PFSK-1 (cell line): ENCODE measurements at regions not wholly inside any gene's neighbourhood (a gene's known extent, or its start where the extent isn't known, plus 50 kb on each side); places are given as distances from the start of the nearest gene placed in this dataset.

Source experiments
- FOXP2 ChIP-seq: optimal IDR thresholded peaks from 2 replicates; pipeline ENCODE3; 2011; ENCODE audit warnings: borderline replicate concordance, control low read depth, inconsistent platforms; ENCODE audit not compliant: insufficient read depth; ENCODE audit errors: extremely low read length, extremely low read depth
- POLR2AphosphoS5 ChIP-seq: IDR thresholded peaks from 2 replicates; pipeline ENCODE4 v1.6.1; 2012; ENCODE audit warnings: low read depth, mild to moderate bottlenecking, control low read depth, low read length, moderate library complexity
- SIN3A ChIP-seq: IDR thresholded peaks from 2 replicates; pipeline ENCODE4 v1.6.1; 2012; ENCODE audit warnings: mild to moderate bottlenecking, low read length, moderate library complexity, borderline replicate concordance; ENCODE audit not compliant: insufficient read depth
- TAF1 ChIP-seq: IDR thresholded peaks from 2 replicates; pipeline ENCODE4 v1.6.1; 2012; ENCODE audit warnings: low read length, control low read depth, borderline replicate concordance; ENCODE audit not compliant: insufficient read depth
- TF ChIP-seq, protein P1 (sequence below), 2 experiments: IDR thresholded peaks; 2 replicates each; pipeline versions ENCODE4 v1.6.1 to v1.8.0; 2011 to 2012; ENCODE audit warnings: low read depth in 2 of 2, low read length in 2 of 2, control low read depth in 1 of 2, inconsistent platforms in 1 of 2, mild to moderate bottlenecking in 1 of 2, moderate library complexity in 1 of 2; ENCODE audit not compliant: insufficient read depth in 1 of 2

DNA sequence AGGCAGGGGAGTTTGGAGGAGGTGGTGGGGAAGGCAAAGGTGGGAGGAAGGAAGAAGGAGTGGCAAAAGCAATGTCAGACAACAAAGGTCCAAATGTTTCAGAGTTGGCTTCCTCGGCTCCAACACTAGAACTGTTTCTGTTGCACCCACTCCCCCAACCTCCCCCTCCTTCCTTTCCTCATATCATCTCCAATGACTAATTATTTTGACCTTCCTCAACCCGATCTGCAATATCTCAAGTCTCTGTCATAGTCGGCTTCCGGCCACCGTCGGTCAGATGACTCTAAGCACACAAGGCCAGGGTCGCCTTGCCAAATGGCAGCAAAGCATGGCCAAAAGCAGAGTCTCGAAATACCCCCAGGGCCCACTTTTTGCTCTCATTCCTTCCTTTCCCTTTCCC lies 637.0 kb upstream of the TBX3 start:
- TF ChIP-seq, protein P1, sequence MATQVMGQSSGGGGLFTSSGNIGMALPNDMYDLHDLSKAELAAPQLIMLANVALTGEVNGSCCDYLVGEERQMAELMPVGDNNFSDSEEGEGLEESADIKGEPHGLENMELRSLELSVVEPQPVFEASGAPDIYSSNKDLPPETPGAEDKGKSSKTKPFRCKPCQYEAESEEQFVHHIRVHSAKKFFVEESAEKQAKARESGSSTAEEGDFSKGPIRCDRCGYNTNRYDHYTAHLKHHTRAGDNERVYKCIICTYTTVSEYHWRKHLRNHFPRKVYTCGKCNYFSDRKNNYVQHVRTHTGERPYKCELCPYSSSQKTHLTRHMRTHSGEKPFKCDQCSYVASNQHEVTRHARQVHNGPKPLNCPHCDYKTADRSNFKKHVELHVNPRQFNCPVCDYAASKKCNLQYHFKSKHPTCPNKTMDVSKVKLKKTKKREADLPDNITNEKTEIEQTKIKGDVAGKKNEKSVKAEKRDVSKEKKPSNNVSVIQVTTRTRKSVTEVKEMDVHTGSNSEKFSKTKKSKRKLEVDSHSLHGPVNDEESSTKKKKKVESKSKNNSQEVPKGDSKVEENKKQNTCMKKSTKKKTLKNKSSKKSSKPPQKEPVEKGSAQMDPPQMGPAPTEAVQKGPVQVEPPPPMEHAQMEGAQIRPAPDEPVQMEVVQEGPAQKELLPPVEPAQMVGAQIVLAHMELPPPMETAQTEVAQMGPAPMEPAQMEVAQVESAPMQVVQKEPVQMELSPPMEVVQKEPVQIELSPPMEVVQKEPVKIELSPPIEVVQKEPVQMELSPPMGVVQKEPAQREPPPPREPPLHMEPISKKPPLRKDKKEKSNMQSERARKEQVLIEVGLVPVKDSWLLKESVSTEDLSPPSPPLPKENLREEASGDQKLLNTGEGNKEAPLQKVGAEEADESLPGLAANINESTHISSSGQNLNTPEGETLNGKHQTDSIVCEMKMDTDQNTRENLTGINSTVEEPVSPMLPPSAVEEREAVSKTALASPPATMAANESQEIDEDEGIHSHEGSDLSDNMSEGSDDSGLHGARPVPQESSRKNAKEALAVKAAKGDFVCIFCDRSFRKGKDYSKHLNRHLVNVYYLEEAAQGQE (IDR thresholded peaks at IDR 0.05; ENCODE audit: insufficient read depth in 1 of 2, low read depth in 2 of 2, low read length in 2 of 2), result no peak
- no peak for TF ChIP-seq POLR2AphosphoS5

DNA sequence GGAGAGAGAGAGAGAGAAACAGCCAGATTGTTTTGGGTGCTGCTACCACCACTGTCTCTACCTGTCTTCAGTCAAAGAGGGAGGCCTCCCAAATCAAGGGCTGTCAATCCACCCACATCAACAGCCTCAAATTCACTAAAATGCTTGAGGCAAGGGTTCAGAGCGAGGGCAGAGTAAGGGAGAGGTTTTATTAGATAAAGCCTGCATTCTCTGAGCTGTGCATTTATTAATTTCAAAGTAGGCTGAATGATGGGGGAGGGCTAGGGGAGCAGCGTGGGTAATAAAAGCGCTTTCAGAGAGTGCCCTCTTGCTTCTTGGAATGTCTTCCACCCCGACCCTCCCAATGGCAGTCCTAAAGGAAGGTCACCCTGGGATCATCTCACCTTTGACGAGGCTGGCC lies 636.5 kb upstream of the TBX3 start:
- TF ChIP-seq POLR2AphosphoS5 (no peak), SIN3A (no peak), TAF1 (no peak), FOXP2 (no peak)
- TF ChIP-seq, protein P1 (IDR thresholded peaks at IDR 0.05; ENCODE audit: insufficient read depth in 1 of 2, low read depth in 2 of 2, low read length in 2 of 2), result no peak

DNA sequence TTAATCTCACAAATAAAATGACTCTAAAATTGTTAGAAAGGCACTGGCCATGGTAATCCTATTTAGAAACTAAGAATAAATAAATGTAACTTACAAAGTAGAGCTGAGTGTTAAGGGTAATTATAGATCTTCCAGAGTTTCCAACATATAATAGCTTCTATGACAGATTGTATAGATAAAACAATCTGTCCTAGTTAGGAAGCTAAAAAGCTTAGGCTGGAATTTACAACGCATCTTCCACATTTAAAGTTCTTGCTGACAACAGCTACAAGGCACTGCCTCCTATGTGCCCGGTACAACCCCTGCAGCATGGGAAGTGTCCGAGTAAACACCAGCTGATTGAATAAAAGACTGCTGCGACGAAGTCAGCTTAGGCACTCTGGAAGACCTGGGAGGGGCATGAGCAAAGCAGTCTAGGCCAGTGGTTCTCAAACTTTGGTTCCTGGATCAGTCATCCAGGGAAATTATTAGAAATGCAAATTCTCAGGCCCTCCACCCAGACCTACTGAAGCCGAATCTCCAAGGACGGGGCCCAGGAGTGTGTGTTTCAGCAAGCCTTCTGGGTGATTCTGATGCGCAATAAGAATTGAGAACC lies 635.6 kb upstream of the TBX3 start:
- no peak for TF ChIP-seq FOXP2

DNA sequence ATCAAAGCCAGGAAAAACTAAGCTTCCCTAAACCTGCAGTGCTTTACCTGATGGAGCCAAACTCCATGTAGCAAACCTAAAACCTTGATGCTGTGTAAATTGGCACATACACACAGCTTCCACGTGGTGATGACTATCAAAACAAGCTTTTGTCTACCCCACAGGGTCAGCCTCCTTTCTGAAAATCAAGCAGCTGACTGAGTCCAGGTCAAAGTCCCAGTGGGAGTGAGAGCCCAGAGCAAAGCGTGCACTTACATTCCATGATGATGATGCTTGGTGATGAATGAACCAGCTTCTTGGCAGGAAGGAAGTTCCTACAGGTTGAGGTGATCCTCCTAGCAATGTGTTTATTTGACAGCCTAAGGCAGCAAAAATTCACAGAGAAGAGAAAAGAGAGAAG lies 630.0 kb upstream of the TBX3 start:
- TF ChIP-seq, protein P1 (IDR thresholded peaks at IDR 0.05; ENCODE audit: insufficient read depth in 1 of 2, low read depth in 2 of 2, low read length in 2 of 2), result no peak
- no peak for TF ChIP-seq TAF1
- no peak for TF ChIP-seq FOXP2
- no peak for TF ChIP-seq SIN3A

DNA sequence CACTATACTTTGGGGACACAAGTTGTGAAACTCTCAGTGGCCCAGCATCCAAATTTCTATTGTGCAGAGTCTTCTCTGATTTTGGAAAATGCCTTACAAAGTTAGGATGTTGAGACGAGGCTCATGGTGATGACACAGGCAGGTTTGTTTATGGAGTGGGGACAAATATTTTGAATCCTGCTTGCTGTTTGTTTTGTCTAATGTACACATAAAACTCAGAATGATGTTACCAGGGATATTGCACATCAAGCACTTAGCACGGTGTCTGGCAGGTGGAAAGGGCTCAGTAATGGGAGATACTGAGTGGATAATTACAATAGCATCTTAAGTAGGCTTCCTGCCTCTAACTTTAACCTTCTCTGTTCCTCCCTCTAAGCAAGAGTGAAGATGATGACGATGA lies 628.9 kb upstream of the TBX3 start:
- no peak for TF ChIP-seq SIN3A
- no peak for TF ChIP-seq TAF1
- TF ChIP-seq FOXP2, result no peak
- TF ChIP-seq, protein P1 (IDR thresholded peaks at IDR 0.05; ENCODE audit: insufficient read depth in 1 of 2, low read depth in 2 of 2, low read length in 2 of 2), result no peak
- no peak for TF ChIP-seq POLR2AphosphoS5

DNA sequence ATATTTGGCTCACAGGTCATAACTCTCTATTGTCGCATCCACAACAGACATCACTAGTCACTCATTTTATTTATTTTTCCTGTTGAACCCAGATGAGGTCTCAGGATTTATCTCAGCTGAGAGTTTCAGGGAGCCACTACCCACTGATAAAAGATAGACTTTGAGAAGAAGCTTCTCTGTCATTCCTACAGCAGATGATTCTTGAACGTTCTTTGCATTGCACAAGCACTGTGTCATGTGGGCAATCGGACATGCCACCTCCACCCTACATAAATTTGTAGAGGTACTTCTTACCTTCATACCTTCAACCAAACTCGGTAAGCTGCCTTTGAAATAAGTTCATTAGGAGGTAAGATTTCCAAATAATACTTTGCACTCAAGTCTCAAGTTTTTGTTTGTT lies 627.9 kb upstream of the TBX3 start:
- no peak for TF ChIP-seq SIN3A
- TF ChIP-seq FOXP2, result no peak
- TF ChIP-seq, protein P1 (IDR thresholded peaks at IDR 0.05; ENCODE audit: insufficient read depth in 1 of 2, low read depth in 2 of 2, low read length in 2 of 2), result no peak
- no peak for TF ChIP-seq TAF1
- TF ChIP-seq POLR2AphosphoS5, result no peak
